Heart right ventricle (tissue), 16 donors: ENCODE measurements at regions not wholly inside any gene's neighbourhood (a gene's known extent, or its start where the extent isn't known, plus 50 kb on each side); places are given as distances from the start of the nearest gene placed in this dataset.
A peak's percentile ranks its signal among the peaks of the same experiment; 100 is the strongest.

Experiments used
- ATAC-seq, 8 donors: fragments of 200-7000 bp; cut with Tn5 transposase; one replicate each; pipeline ENCODE4 v1.9.1; 2020; ENCODE audit warnings: mild to moderate bottlenecking in 8 of 8, moderate library complexity in 8 of 8, moderate number of reproducible peaks in 1 of 8
- DNase-seq, 2 donors: peaks; one replicate each; pipeline ENCODE4 v3.0.0-alpha.2; 2020
- H3K27ac ChIP-seq, 10 donors: fragments of 200-600 bp; sonication (generic) in 2 of 10; one replicate each; pipeline versions ENCODE4 v1.5.0 to v1.8.0; 2020 to 2022; ENCODE audit warnings: mild to moderate bottlenecking in 3 of 10
- H3K27me3 ChIP-seq, 7 donors: fragments of 200-600 bp; one replicate each; pipeline ENCODE4 v1.8.0; 2021 to 2022; ENCODE audit warnings: mild to moderate bottlenecking in 2 of 7
- H3K36me3 ChIP-seq, 9 donors: fragments of 200-600 bp; sonication (generic) in 1 of 9; one replicate each; pipeline versions ENCODE4 v1.5.0 to v1.8.0; 2020 to 2022; ENCODE audit warnings: mild to moderate bottlenecking in 2 of 9
- H3K4me1 ChIP-seq, 9 donors: fragments of 200-600 bp; sonication (generic) in 1 of 9; one replicate each; pipeline versions ENCODE4 v1.5.0 to v1.8.0; 2020 to 2022; ENCODE audit warnings: mild to moderate bottlenecking in 4 of 9
- H3K4me3 ChIP-seq, 10 donors: fragments of 200-600 bp; sonication (generic) in 2 of 10; one replicate each; pipeline versions ENCODE4 v1.5.0 to v1.8.0; 2020 to 2022; ENCODE audit warnings: mild to moderate bottlenecking in 7 of 10, moderate library complexity in 2 of 10
- H3K9me3 ChIP-seq, 11 donors: fragments of 200-600 bp in 10 of 11; sonication (generic) in 2 of 11; one replicate each; pipeline versions ENCODE4 v1.5.0 to v1.8.0; 2013 to 2022; ENCODE audit warnings: mild to moderate bottlenecking in 2 of 11, control low read depth in 1 of 11, moderate library complexity in 1 of 11
- WGBS, 2 donors: extraction: QIAGEN DNeasy Blood & Tissue Kit; methylation state at CpG; one replicate each; pipeline ENCODE4 v1.1.7; 2013; ENCODE audit warnings: inconsistent platforms in 1 of 2; 5-methylcytosine and 5-hydroxymethylcytosine counted together
- intact Hi-C, 10 donors: fragments of 100-400 bp; cut with DNase I; formaldehyde crosslinking; loops; one replicate each; pipeline versions ENCODE4 v1.11.1 to v1.14.2; 2022
- TF ChIP-seq, protein P1 (sequence below), 9 donors: fragments of 200-600 bp; sonication (generic) in 2 of 9; IDR thresholded peaks; one replicate each; pipeline versions ENCODE4 v1.5.0 to v1.8.0; 2021 to 2022; ENCODE audit warnings: antibody characterized with exemption in 9 of 9, mild to moderate bottlenecking in 5 of 9, moderate library complexity in 1 of 9
- donor health status: Arrhythmogenic right ventricular cardiomyopathy.
- donor health status: ischemic (EF 13 %, LVEDD 7.1; RV severe dilation, severe dysfunction).
- donor health status: healthy with polysubstance abuse.
- donor health status: DM: no; HTN: yes; CAD: no.
- donor health status: DM: no; HTN: no; CAD: no.
- donor health status: ischemic (EF 25% LVEDD 6.9; RV normal size, moderate dysfunction).
- donor health status: ischemic (EF 25% LVEDD 5.7; RV mildly dilated, moderate dysfunction).
- donor health status: healthy.
- donor health status: DM: yes; HTN: yes; CAD: no.
- donor health status: Ischemic cardiomyopathy.
- donor health status: ischemic (EF 35%, LVEDD 5.7; RV mildly dilated, moderate dysfunction).
- donor health status: nonischemic (EF 11% LVEDD 7.7; RV severe dilation, severe dysfunction).
- donor health status: DM: yes; HTN: yes; CAD: no.
- donor health status: PGD.
- donor health status: ischemic (EF 29% LVEDD 5.4; RV normal size, mild dysfunction).
- donor health status: nonischemic (EF 23%, LVEDD 6.1; RV moderate dilation, normal function).

DNA sequence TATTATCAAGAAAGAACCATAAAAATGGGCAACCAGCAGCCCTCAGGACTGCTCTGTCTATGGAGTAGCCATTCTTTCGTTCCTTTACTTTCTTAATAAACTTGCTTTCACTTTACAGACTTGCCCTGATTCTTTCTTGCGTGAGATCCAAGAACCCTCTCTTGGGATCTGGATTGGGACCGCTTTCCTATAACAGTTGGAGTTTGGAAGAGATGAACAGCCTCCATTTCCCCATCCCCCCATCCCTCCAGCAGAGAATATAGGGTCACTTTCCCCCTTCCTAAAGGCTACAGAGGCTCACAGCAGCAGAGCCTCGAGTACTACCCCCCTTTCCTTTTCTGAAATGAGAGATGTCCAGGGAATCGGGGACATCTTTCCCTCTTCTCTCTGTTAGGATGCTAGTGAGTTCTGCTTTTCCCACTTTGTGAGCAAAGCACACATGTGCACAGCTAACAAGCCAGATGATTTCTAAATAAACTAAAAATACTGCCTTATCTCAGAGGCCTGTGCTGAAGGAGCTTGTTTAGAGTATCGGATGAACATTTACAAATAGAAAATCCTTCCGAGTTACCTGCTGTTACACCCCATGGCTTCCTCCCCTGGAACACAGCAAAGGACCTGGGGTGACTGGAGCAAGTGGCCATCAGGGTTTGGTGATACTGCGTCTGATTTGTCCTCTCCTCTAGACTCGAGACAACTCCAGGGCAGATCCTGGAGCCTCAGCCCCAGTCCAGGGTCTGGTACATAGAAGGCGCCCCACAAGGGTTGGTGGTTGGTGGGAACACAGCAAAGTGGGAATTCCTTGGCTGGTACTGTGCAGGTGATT is 144.2 kb downstream of the SLC38A6 start:
- Histone ChIP-seq H3K4me3 (peak overlapping the region in 3 of 10 donors; percentile 3 to 24 (median 18)), H3K27me3 (no peaks in the 10 kb centered on the region), H3K27ac (peak overlapping the region in 7 of 10 donors; percentile 35 to 69 (median 52)), H3K9me3 (no peaks in the 10 kb centered on the region), H3K4me1 (peaks cover 0 to 24% (median 12%) of the 10 kb centered on the region in 9 donors), H3K36me3 (no peaks in the 10 kb centered on the region)
- DNase-seq (no peak), ATAC-seq (peak; percentile 8 to 63 (median 48))
- intact Hi-C loops = no loop called here
- WGBS, 2 donors = 61% methylated on average over 10 of the region's 10 CpGs
- TF ChIP-seq, protein P1, sequence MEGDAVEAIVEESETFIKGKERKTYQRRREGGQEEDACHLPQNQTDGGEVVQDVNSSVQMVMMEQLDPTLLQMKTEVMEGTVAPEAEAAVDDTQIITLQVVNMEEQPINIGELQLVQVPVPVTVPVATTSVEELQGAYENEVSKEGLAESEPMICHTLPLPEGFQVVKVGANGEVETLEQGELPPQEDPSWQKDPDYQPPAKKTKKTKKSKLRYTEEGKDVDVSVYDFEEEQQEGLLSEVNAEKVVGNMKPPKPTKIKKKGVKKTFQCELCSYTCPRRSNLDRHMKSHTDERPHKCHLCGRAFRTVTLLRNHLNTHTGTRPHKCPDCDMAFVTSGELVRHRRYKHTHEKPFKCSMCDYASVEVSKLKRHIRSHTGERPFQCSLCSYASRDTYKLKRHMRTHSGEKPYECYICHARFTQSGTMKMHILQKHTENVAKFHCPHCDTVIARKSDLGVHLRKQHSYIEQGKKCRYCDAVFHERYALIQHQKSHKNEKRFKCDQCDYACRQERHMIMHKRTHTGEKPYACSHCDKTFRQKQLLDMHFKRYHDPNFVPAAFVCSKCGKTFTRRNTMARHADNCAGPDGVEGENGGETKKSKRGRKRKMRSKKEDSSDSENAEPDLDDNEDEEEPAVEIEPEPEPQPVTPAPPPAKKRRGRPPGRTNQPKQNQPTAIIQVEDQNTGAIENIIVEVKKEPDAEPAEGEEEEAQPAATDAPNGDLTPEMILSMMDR (IDR thresholded peaks at IDR 0.05) = no peak

DNA sequence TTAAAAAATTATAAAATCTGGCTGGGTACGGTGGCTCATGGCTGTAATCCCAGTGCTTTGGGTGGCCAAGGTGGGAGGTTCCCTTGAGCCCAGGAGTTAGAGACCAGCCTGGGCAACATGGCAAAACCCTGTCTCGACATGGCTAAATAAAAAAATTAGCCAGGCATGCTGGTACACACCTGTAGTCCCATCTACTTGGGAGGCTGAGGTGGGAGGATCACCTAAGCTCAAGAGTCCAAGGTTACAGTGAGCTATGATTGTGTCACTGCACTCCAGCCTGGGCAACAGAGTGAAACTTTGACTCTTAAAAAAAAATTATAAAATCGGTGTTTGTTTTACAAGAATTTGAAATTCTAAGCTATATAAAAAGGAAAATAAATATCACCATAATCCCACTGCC is 141.8 kb downstream of the SLC38A6 start:
- no peaks in the 10 kb centered on the region for H3K36me3 ChIP-seq
- H3K27ac ChIP-seq = no peak overlapping the region
- no peak for ATAC-seq
- H3K4me1 ChIP-seq = peaks cover 0 to 24% (median 12%) of the 10 kb centered on the region in 9 donors
- no peaks in the 10 kb centered on the region for H3K9me3 ChIP-seq
- TF ChIP-seq, protein P1 (IDR thresholded peaks at IDR 0.05) = no peak
- intact Hi-C loops = no loop called here
- H3K27me3 ChIP-seq = no peaks in the 10 kb centered on the region
- no peak overlapping the region for H3K4me3 ChIP-seq
- DNase-seq = no peak
- WGBS, 2 donors = 94 to 98% methylated on average over 3 of the region's 3 CpGs

DNA sequence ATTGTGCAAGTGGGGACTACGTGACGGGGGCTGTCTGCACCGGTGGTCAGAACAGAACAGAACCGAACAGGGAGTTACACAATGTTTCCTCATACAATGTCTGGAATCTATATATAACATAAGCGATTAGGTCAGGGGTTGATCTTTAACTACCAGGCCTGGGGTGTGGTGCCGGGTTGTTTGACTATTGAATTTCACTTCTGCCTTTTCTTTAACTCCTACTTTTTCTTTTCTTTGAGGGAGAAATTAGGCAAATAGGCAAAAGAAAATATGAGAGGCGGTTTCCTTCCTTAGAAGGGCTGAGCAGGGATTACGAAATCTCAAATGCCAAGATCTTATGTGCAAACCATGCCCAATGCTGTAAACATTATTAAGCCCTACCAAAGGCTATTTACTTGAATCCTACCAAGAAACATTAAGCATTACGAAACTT is 140.3 kb downstream of the SLC38A6 start:
- H3K4me3 ChIP-seq = no peak overlapping the region
- peak overlapping the region in 1 of 10 donors; percentile 2 for H3K27ac ChIP-seq
- no peaks in the 10 kb centered on the region for H3K36me3 ChIP-seq
- no peak for DNase-seq
- H3K4me1 ChIP-seq = peaks cover 0 to 19% (median 12%) of the 10 kb centered on the region in 9 donors
- ATAC-seq = no peak
- H3K27me3 ChIP-seq = no peaks in the 10 kb centered on the region
- TF ChIP-seq, protein P1 (IDR thresholded peaks at IDR 0.05) = no peak
- intact Hi-C loops = no loop called here
- 93 to 95% methylated on average over 9 of the region's 9 CpGs for whole genome bisulfite sequencing, 2 donors
- no peaks in the 10 kb centered on the region for H3K9me3 ChIP-seq

DNA sequence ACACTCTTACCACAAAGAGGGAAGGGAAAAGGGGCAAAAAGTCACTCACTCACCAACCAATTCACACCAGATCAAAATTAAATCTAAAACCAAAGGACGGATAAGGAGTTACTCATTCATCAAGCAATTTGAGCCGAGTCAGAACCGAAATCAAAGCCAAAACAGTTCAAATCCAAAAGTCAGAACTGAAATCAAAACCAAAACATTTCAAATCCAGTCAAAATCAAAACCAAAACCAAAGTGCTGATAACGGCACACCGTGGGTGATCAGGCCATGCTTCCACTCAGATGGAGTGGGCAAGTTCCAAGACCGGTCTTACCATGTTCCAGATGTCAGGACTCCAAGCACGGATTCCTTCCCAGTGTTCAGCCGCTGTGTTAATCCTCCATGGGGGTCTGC is 139.5 kb downstream of the SLC38A6 start:
- Histone ChIP-seq H3K36me3 (no peaks in the 10 kb centered on the region), H3K27ac (peak overlapping the region in 1 of 10 donors; percentile 2), H3K4me1 (peaks cover 0 to 11% (median 5%) of the 10 kb centered on the region in 9 donors), H3K4me3 (no peak overlapping the region), H3K9me3 (no peaks in the 10 kb centered on the region), H3K27me3 (no peaks in the 10 kb centered on the region)
- TF ChIP-seq, protein P1 (IDR thresholded peaks at IDR 0.05) = no peak
- WGBS, 2 donors = 93% methylated on average over 8 of the region's 8 CpGs
- DNase-seq = no peak
- ATAC-seq = no peak
- intact Hi-C loops = no loop called here
